ENCODE measurements at regions not wholly inside any gene's neighbourhood (a gene's known extent, or its start where the extent isn't known, plus 50 kb on each side); places are given as distances from the start of the nearest gene placed in this dataset.

GRCh38 chr14:84657911-84658310 is 872.0 kb upstream of the FLRT2 start:
- no peak for ATAC-seq
- no peak overlapping the region for H3K27ac ChIP-seq
- no peak for DNase-seq
- H3K9me3 ChIP-seq: peaks cover 6% of the 10 kb centered on the region
- H3K4me1 ChIP-seq: no peaks in the 10 kb centered on the region
- no peaks in the 10 kb centered on the region for H3K27me3 ChIP-seq (ENCODE audit: low read depth)
- no peak overlapping the region for H3K4me3 ChIP-seq
- intact Hi-C loops (cut with DNase I): no loop called here
- TF ChIP-seq, protein P1, sequence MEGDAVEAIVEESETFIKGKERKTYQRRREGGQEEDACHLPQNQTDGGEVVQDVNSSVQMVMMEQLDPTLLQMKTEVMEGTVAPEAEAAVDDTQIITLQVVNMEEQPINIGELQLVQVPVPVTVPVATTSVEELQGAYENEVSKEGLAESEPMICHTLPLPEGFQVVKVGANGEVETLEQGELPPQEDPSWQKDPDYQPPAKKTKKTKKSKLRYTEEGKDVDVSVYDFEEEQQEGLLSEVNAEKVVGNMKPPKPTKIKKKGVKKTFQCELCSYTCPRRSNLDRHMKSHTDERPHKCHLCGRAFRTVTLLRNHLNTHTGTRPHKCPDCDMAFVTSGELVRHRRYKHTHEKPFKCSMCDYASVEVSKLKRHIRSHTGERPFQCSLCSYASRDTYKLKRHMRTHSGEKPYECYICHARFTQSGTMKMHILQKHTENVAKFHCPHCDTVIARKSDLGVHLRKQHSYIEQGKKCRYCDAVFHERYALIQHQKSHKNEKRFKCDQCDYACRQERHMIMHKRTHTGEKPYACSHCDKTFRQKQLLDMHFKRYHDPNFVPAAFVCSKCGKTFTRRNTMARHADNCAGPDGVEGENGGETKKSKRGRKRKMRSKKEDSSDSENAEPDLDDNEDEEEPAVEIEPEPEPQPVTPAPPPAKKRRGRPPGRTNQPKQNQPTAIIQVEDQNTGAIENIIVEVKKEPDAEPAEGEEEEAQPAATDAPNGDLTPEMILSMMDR (IDR thresholded peaks at IDR 0.05): no peak
- H3K36me3 ChIP-seq: no peaks in the 10 kb centered on the region

DNA sequence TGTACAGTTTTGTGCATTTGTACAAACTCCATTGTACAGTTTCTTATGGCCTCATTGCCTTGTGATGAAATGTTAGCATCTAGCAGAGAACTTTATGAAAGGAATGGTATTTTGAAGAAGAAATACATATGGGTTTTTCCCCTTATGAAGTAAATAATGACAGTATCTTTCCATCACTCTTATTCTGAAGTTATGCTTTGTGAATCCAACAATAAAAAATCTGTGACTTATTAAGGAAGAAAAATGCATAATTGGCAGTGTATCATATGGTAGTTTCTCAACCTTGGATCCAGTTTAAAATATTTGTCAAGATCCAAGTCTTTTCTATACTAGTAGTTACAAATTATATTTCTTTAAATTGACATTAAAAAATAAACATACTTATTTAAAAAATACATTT is 859.1 kb upstream of the FLRT2 start:
- Histone ChIP-seq H3K9me3 (no peaks in the 10 kb centered on the region), H3K36me3 (no peaks in the 10 kb centered on the region), H3K27me3 (ENCODE audit: low read depth) (no peaks in the 10 kb centered on the region), H3K4me1 (no peaks in the 10 kb centered on the region), H3K4me3 (no peak overlapping the region), H3K27ac (no peak overlapping the region)
- intact Hi-C loops (cut with DNase I): no loop called here
- ATAC-seq: no peak
- DNase-seq: no peak
- TF ChIP-seq, protein P1 (IDR thresholded peaks at IDR 0.05): no peak

GRCh38 chr14:84671776-84672175 is 858.2 kb upstream of the FLRT2 start:
- ATAC-seq: no peak
- no peak for DNase-seq
- TF ChIP-seq, protein P1 (IDR thresholded peaks at IDR 0.05): no peak

DNA sequence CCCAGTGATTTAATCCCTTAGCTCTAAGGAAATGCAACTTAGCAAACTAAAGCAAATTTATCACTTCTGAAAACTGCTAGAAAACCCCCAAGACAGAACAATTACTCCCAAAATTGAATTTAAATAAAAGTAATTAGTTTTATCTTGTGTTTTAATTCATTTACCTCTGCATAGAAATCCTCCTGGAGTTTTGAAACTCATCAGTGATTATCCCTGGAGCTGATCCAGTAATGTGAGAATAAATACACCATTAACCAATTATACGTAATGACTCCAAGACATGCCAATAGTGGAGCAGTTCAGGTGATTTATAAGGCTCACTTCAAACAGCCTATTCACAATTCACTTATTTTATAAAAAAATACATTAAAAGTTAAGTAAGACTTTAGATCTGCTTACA is 855.3 kb upstream of the FLRT2 start:
- Histone ChIP-seq H3K4me1 (no peaks in the 10 kb centered on the region), H3K36me3 (no peaks in the 10 kb centered on the region), H3K27ac (no peak overlapping the region), H3K4me3 (no peak overlapping the region), H3K27me3 (ENCODE audit: low read depth) (no peaks in the 10 kb centered on the region), H3K9me3 (no peaks in the 10 kb centered on the region)
- no peak for ATAC-seq
- TF ChIP-seq, protein P1 (IDR thresholded peaks at IDR 0.05): no peak
- intact Hi-C loops (cut with DNase I): no loop called here
- no peak for DNase-seq

More at GRCh38 chr14:84671776-84672175, 858.2 kb upstream of the FLRT2 start:
- H3K4me1 ChIP-seq: no peaks in the 10 kb centered on the region
- no peaks in the 10 kb centered on the region for H3K9me3 ChIP-seq
- H3K27ac ChIP-seq: no peak overlapping the region
- H3K36me3 ChIP-seq: no peaks in the 10 kb centered on the region
- H3K4me3 ChIP-seq: no peak overlapping the region
- intact Hi-C loops (cut with DNase I): no loop called here
- no peaks in the 10 kb centered on the region for H3K27me3 ChIP-seq (ENCODE audit: low read depth)

DNA sequence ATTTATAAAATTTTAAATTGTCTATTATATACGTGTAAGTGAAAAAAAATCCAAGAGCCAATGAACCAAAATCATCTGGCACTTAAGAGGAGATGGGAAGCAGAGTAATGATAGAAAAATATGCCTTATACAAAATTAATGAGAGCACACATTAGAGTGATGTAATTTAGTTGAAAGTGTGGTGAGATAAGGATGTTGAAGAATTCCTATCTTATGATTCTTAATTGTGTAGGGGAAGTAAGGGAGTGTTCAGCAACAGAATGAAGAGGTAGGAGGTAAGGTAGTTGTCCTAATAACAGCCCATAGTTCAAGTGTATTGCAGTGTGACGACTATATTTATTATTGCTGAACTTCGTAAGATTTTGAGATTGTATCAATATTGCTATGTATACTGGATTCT is 843.4 kb upstream of the FLRT2 start:
- Histone ChIP-seq H3K36me3 (no peaks in the 10 kb centered on the region), H3K4me1 (no peaks in the 10 kb centered on the region), H3K4me3 (no peak overlapping the region), H3K27me3 (ENCODE audit: low read depth) (no peaks in the 10 kb centered on the region), H3K27ac (no peak overlapping the region), H3K9me3 (no peaks in the 10 kb centered on the region)
- ATAC-seq (no peak), DNase-seq (no peak)
- intact Hi-C loops (cut with DNase I): no loop called here
- TF ChIP-seq, protein P1 (IDR thresholded peaks at IDR 0.05): no peak
